Keratinocyte (primary cell): ENCODE measurements at regions not wholly inside any gene's neighbourhood (a gene's known extent, or its start where the extent isn't known, plus 50 kb on each side); places are given as distances from the start of the nearest gene placed in this dataset.

Experiments used
- DNase-seq: peaks from one replicate; pipeline ENCODE4 v3.0.0-alpha.2; 2011; ENCODE audit warnings: low read depth, missing footprints, low spot score
- FAIRE-seq: peaks from 2 replicates; lab custom pipeline; 2011; peaks lifted over from hg19 to GRCh38; lab: Jason Lieb, UNC
- H2AFZ ChIP-seq: 2 replicates; pipeline ENCODE4 v1.6.0; 2012; ENCODE audit warnings: low read length, control low read depth, inconsistent platforms; ENCODE audit not compliant: control insufficient read depth
- H3K27ac ChIP-seq: 2 replicates; pipeline ENCODE4 v1.5.1; 2011; ENCODE audit warnings: low read length; ENCODE audit not compliant: control insufficient read depth, insufficient read depth
- H3K27me3 ChIP-seq: 3 replicates; pipeline ENCODE4 v1.6.0; 2011; ENCODE audit warnings: low read length; ENCODE audit not compliant: control insufficient read depth, insufficient read depth; ENCODE audit errors: extremely low read depth
- H3K36me3 ChIP-seq, 2 experiments: 2 replicates in 1 of 2; 3 replicates in 1 of 2; pipeline ENCODE4 v1.5.1; 2011; ENCODE audit warnings: low read length in 2 of 2, mild to moderate bottlenecking in 1 of 2; ENCODE audit not compliant: control insufficient read depth in 2 of 2, insufficient read depth in 2 of 2; ENCODE audit errors: extremely low read depth in 1 of 2
- H3K4me1 ChIP-seq: 3 replicates; pipeline ENCODE4 v1.5.1; 2011; ENCODE audit warnings: low read length; ENCODE audit not compliant: control insufficient read depth, insufficient read depth; ENCODE audit errors: extremely low read depth
- H3K4me2 ChIP-seq: 3 replicates; pipeline ENCODE4 v1.6.0; 2011; ENCODE audit warnings: low read depth, low read length; ENCODE audit not compliant: control insufficient read depth, insufficient read depth; ENCODE audit errors: extremely low read depth
- H3K4me3 ChIP-seq, 3 experiments: fragments of 200-600 bp in 1 of 3; sonication (generic) in 1 of 3; 2 replicates in 2 of 3; 3 replicates in 1 of 3; pipeline ENCODE4 v1.5.1; 2011 to 2016; ENCODE audit warnings: low read length in 3 of 3, mild to moderate bottlenecking in 3 of 3, control low read depth in 2 of 3, inconsistent platforms in 1 of 3, low read depth in 1 of 3, mixed read lengths in 1 of 3, mixed run types in 1 of 3, moderate library complexity in 1 of 3; ENCODE audit not compliant: control insufficient read depth in 2 of 3, insufficient read depth in 2 of 3; ENCODE audit errors: extremely low read depth in 1 of 3
- H3K79me2 ChIP-seq: 2 replicates; pipeline ENCODE4 v1.6.0; 2012; ENCODE audit warnings: low read length; ENCODE audit not compliant: control insufficient read depth, insufficient read depth
- H3K9ac ChIP-seq: 3 replicates; pipeline ENCODE4 v1.6.0; 2011; ENCODE audit warnings: low read length; ENCODE audit not compliant: control insufficient read depth, insufficient read depth; ENCODE audit errors: extremely low read depth
- H3K9me1 ChIP-seq: 3 replicates; pipeline ENCODE4 v1.6.0; 2011; ENCODE audit warnings: low read length; ENCODE audit not compliant: control insufficient read depth, insufficient read depth; ENCODE audit errors: extremely low read depth
- H3K9me3 ChIP-seq: 2 replicates; pipeline ENCODE4 v1.5.1; 2012; ENCODE audit warnings: low read depth, low read length; ENCODE audit not compliant: control insufficient read depth
- H4K20me1 ChIP-seq: 3 replicates; pipeline ENCODE4 v1.6.0; 2011; ENCODE audit warnings: low read length; ENCODE audit not compliant: control insufficient read depth, insufficient read depth; ENCODE audit errors: extremely low read depth
- CTCF ChIP-seq, 3 experiments: IDR thresholded peaks in 1 of 3; conservative IDR thresholded peaks in 1 of 3; optimal IDR thresholded peaks in 1 of 3; 2 replicates in 2 of 3; 3 replicates in 1 of 3; pipeline versions ENCODE3 to v1.5.1; 2011; ENCODE audit warnings: low read length in 3 of 3, mild to moderate bottlenecking in 3 of 3, moderate library complexity in 2 of 3, control low read depth in 1 of 3, inconsistent platforms in 1 of 3; ENCODE audit not compliant: insufficient read depth in 2 of 3; ENCODE audit errors: extremely low read depth in 1 of 3
- EZH2 ChIP-seq: IDR thresholded peaks from one replicate; pipeline ENCODE4 v1.6.1; 2012; ENCODE audit warnings: inconsistent platforms, mild to moderate bottlenecking, low read length, moderate library complexity
- dilution Hi-C: fragments of 300-500 bp; cut with MboI; formaldehyde crosslinking; loops from one replicate; pipeline ENCODE4 v1.7.0; 2020; ENCODE audit warnings: low sequenced_read_pairs; ENCODE audit not compliant: extremely low pct_ligation_motif_present

- DNase-seq (no peak), FAIRE-seq (no peak)
- Histone ChIP-seq H3K9me3 (peaks cover 11% of the 10 kb centered on the region), H3K27me3 (no peaks in the 10 kb centered on the region), H3K9ac (no peak overlapping the region), H3K4me3 (no peak overlapping the region), H3K4me1 (no peaks in the 10 kb centered on the region), H3K9me1 (no peaks in the 10 kb centered on the region), H3K27ac (no peak overlapping the region), H4K20me1 (no peaks in the 10 kb centered on the region), H3K79me2 (no peaks in the 10 kb centered on the region), H2AFZ (no peak overlapping the region), H3K4me2 (no peak overlapping the region), H3K36me3 (no peaks in the 10 kb centered on the region)
- TF ChIP-seq EZH2, result no peak
- TF ChIP-seq CTCF (optimal IDR thresholded peaks at IDR 0.05 in 1 of 3, IDR thresholded peaks at IDR 0.05 in 1 of 3, conservative IDR thresholded peaks at IDR 0.05 in 1 of 3; ENCODE audit: extremely low read depth in 1 of 3, insufficient read depth in 2 of 3, low read length in 3 of 3), result no peak
- dilution Hi-C loops, result no loop called here
Measured at GRCh38 chr22:49087198-49087597, 740.5 kb downstream of the BRD1 start.

DNA sequence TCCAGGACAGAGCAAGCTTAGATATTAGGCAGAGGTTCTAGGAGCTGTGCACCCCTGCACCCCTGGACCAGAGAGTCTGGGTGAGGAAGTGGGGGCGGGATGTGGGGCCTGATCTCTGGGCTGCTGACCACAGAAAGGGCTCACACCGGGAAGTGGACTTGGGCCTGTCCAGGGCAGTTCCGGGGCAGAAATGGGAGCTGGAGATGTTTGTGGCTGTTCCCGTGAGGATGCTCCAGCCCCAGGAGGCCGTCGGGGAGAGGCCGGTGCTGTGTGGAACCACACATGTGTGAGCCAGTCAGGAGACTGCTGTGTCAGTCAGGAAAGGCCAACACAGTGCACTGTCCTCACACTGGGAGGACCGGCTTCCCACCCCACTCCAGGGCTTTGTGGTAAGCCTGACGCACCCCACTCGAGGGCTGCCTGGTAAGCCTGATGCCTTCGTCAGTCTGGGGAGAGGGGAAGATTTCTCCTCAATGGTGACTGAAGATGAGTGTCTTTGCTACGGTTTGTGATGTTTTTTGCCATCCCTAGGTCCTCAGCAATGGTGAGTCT lies 741.0 kb downstream of the BRD1 start:
- TF ChIP-seq EZH2 (no peak), CTCF (optimal IDR thresholded peaks at IDR 0.05 in 1 of 3, IDR thresholded peaks at IDR 0.05 in 1 of 3, conservative IDR thresholded peaks at IDR 0.05 in 1 of 3; ENCODE audit: extremely low read depth in 1 of 3, insufficient read depth in 2 of 3, low read length in 3 of 3) (no peak)
- Histone ChIP-seq H3K4me1 (no peaks in the 10 kb centered on the region), H3K9me3 (peaks cover 11% of the 10 kb centered on the region), H3K79me2 (no peaks in the 10 kb centered on the region), H2AFZ (no peak overlapping the region), H3K27ac (no peak overlapping the region), H3K9me1 (no peaks in the 10 kb centered on the region), H3K27me3 (no peaks in the 10 kb centered on the region), H3K4me3 (no peak overlapping the region), H4K20me1 (no peaks in the 10 kb centered on the region), H3K4me2 (no peak overlapping the region), H3K36me3 (no peaks in the 10 kb centered on the region), H3K9ac (no peak overlapping the region)
- DNase-seq, result no peak
- dilution Hi-C loops, result no loop called here
- no peak for FAIRE-seq
